ENCODE measurements at regions not wholly inside any gene's neighbourhood (a gene's known extent, or its start where the extent isn't known, plus 50 kb on each side); places are given as distances from the start of the nearest gene placed in this dataset.

DNA sequence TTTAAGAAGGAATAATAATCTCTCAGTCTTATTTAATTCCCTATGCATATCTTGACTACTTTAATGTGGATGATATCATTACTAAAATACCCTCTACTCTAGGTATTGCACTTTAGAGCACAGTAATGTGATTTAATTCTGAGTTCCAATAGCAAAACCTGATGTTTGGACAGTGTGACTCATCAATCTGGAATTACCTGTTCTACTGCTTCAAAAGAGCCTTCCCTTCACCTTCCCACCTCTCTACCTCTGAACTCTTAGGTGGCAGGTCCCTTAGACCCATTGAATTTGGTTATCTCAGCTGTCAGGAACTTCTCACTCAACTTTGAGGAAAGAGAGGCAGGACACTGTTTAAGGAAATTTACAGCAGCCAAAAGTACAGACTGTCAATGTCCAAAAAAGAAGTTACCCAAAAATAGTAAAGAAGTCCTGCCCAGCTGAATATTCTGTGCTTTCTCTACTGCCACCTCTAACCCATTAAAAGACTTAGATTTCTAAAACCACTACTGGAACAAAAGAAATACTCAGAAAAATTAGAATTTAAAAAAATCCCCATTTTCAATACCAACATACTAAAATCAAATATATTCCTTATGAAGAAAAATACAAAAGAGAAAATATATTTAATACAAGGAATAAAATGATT lies 123.1 kb upstream of the GPM6A start:
- no peaks in the 10 kb centered on the region for H3K27me3 ChIP-seq (ENCODE audit: control insufficient read depth in 2 of 2, insufficient read depth in 2 of 2, low read length in 2 of 2)
- H3K36me3 ChIP-seq (replicated peaks in 1 of 2; ENCODE audit: control insufficient read depth in 1 of 2, insufficient read depth in 2 of 2, low read length in 2 of 2) = no peaks in the 10 kb centered on the region
- H3K4me3 Mint-ChIP-seq = no peak overlapping the region
- no peak overlapping the region for H3K27ac ChIP-seq (ENCODE audit: low read depth in 1 of 2, low read length in 2 of 2)
- peaks cover 0 to 3% (median 1%) of the 10 kb centered on the region in 7 donors for H3K9me3 Mint-ChIP-seq
- no peak overlapping the region for H3K4me2 ChIP-seq (replicated peaks; ENCODE audit: extremely low read depth, low read length, poor library complexity, severe bottlenecking)
- DNase-seq = no peak
- H4K20me1 ChIP-seq (ENCODE audit: insufficient read depth, low read length) = no peaks in the 10 kb centered on the region
- H3K4me1 Mint-ChIP-seq = no peaks in the 10 kb centered on the region
- H3K27me3 Mint-ChIP-seq (ENCODE audit: low read depth in 3 of 3) = peaks cover 0 to 2% (median 0%) of the 10 kb centered on the region in 3 donors
- intact Hi-C loops (cut with micrococcal nuclease) = no loop called here
- H3K27ac Mint-ChIP-seq = no peak overlapping the region
- H3K4me3 ChIP-seq (replicated peaks in 1 of 3; ENCODE audit: low read depth in 2 of 3, low read length in 3 of 3) = no peak overlapping the region
- TF ChIP-seq, protein P1, sequence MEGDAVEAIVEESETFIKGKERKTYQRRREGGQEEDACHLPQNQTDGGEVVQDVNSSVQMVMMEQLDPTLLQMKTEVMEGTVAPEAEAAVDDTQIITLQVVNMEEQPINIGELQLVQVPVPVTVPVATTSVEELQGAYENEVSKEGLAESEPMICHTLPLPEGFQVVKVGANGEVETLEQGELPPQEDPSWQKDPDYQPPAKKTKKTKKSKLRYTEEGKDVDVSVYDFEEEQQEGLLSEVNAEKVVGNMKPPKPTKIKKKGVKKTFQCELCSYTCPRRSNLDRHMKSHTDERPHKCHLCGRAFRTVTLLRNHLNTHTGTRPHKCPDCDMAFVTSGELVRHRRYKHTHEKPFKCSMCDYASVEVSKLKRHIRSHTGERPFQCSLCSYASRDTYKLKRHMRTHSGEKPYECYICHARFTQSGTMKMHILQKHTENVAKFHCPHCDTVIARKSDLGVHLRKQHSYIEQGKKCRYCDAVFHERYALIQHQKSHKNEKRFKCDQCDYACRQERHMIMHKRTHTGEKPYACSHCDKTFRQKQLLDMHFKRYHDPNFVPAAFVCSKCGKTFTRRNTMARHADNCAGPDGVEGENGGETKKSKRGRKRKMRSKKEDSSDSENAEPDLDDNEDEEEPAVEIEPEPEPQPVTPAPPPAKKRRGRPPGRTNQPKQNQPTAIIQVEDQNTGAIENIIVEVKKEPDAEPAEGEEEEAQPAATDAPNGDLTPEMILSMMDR (IDR thresholded peaks at IDR 0.05) = no peak
- no peak overlapping the region for H2AFZ ChIP-seq (ENCODE audit: insufficient read depth, low read depth, low read length, poor library complexity, severe bottlenecking)
- no peak overlapping the region for H3K9ac ChIP-seq (ENCODE audit: insufficient read depth, low read length, poor library complexity, severe bottlenecking)
- no peaks in the 10 kb centered on the region for H3K4me1 ChIP-seq (ENCODE audit: control insufficient read depth in 1 of 2, insufficient read depth in 2 of 2, low read length in 2 of 2)
- no peaks in the 10 kb centered on the region for H3K79me2 ChIP-seq (ENCODE audit: insufficient read depth, low read length)
- H3K36me3 Mint-ChIP-seq = no peaks in the 10 kb centered on the region
- H3K9me3 ChIP-seq (replicated peaks in 1 of 2; ENCODE audit: control insufficient read depth in 1 of 2, insufficient read depth in 1 of 2, low read length in 2 of 2) = no peaks in the 10 kb centered on the region

DNA sequence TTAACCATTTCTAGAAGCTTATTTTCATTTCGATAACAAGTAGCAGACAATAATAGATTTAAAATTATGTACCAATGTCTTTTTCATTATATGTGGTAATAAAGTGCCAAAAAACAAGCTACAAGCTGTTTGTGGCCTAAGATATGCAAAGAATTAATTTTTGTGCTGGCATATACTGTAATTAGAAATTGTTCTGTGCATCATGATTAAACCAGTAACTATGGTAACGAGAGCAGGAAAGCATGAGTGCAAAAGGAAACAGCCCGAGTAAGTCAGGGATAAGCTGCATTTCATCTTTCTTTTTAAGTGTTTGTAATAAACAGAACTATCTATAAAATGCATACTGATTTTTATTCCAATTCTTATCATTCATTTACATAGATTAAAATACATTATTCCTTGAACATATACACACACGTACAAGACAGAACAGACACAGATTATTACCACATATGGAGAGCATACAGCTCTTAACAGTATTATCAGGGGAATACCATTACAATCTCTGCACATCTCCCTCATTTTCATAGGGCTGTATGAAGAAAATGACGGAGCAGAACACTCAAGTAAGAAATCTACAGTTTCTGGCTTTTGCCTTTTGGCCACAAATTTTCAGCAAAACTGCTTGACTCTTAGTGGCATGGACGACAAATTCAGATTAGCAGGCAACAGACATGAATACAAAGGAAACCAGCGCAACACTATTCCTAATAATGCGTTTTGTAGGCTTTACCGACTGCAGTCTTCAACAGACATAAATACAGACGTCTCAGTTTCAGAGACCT lies 121.3 kb upstream of the WDR17 start:
- H3K36me3 ChIP-seq (replicated peaks in 1 of 2; ENCODE audit: control insufficient read depth in 1 of 2, insufficient read depth in 2 of 2, low read length in 2 of 2) = no peaks in the 10 kb centered on the region
- H2AFZ ChIP-seq (ENCODE audit: insufficient read depth, low read depth, low read length, poor library complexity, severe bottlenecking) = no peak overlapping the region
- peaks cover 6 to 7% of the 10 kb centered on the region in 2 donors for H3K4me1 ChIP-seq (ENCODE audit: control insufficient read depth in 1 of 2, insufficient read depth in 2 of 2, low read length in 2 of 2)
- no peaks in the 10 kb centered on the region for H3K36me3 Mint-ChIP-seq
- H3K27me3 Mint-ChIP-seq (ENCODE audit: low read depth in 3 of 3) = peaks cover 0 to 3% (median 1%) of the 10 kb centered on the region in 3 donors
- H3K4me2 ChIP-seq (replicated peaks; ENCODE audit: extremely low read depth, low read length, poor library complexity, severe bottlenecking) = no peak overlapping the region
- H4K20me1 ChIP-seq (ENCODE audit: insufficient read depth, low read length) = no peaks in the 10 kb centered on the region
- no peaks in the 10 kb centered on the region for H3K79me2 ChIP-seq (ENCODE audit: insufficient read depth, low read length)
- H3K27me3 ChIP-seq (ENCODE audit: control insufficient read depth in 2 of 2, insufficient read depth in 2 of 2, low read length in 2 of 2) = no peaks in the 10 kb centered on the region
- peaks cover 0 to 2% (median 0%) of the 10 kb centered on the region in 7 donors for H3K9me3 Mint-ChIP-seq
- TF ChIP-seq, protein P1 (IDR thresholded peaks at IDR 0.05) = no peak
- 100% methylated on average over 4 of the region's 10 CpGs for WGBS (ENCODE audit: insufficient coverage)
- intact Hi-C loops (cut with micrococcal nuclease) = no loop called here
- H3K9me3 ChIP-seq (replicated peaks in 1 of 2; ENCODE audit: control insufficient read depth in 1 of 2, insufficient read depth in 1 of 2, low read length in 2 of 2) = no peaks in the 10 kb centered on the region
- no peak for DNase-seq
- H3K9ac ChIP-seq (ENCODE audit: insufficient read depth, low read length, poor library complexity, severe bottlenecking) = no peak overlapping the region
- H3K27ac ChIP-seq (ENCODE audit: low read depth in 1 of 2, low read length in 2 of 2) = no peak overlapping the region
- no peak overlapping the region for H3K4me3 ChIP-seq (replicated peaks in 1 of 3; ENCODE audit: low read depth in 2 of 3, low read length in 3 of 3)
- H3K27ac Mint-ChIP-seq = no peak overlapping the region
- no peak overlapping the region for H3K4me3 Mint-ChIP-seq
- H3K4me1 Mint-ChIP-seq = peaks cover 7% of the 10 kb centered on the region

Measured in CD14-positive monocyte (primary cell).